H1 (cell line): ENCODE measurements at regions not wholly inside any gene's neighbourhood (a gene's known extent, or its start where the extent isn't known, plus 50 kb on each side); places are given as distances from the start of the nearest gene placed in this dataset.

ENCODE experiments used
- CTCF ChIA-PET: fragments of 300-600 bp; sonication (Branson Sonifier 250); formaldehyde crosslinking; loops from one replicate; lab custom pipeline; 2021; ENCODE audit not compliant: partially characterized antibody; lab: Charles Lee
- POLR2A ChIA-PET: fragments of 300-600 bp; sonication (Branson Sonifier 250); formaldehyde crosslinking; loops from one replicate; lab custom pipeline; 2021; ENCODE audit warnings: inconsistent platforms; ENCODE audit not compliant: partially characterized antibody; lab: Charles Lee
- DNase-seq, 2 experiments: peaks; one replicate each; pipeline versions ENCODE4 v3.0.0 to v3.0.0-alpha.2; 2010 to 2022; ENCODE audit warnings: low spot score in 2 of 2, low read depth in 1 of 2, mixed read lengths in 1 of 2
- FAIRE-seq: peaks from 2 replicates; lab custom pipeline; 2011; peaks lifted over from hg19 to GRCh38; lab: Jason Lieb, UNC
- H2AFZ ChIP-seq: 2 replicates; pipeline ENCODE4 v1.8.1; 2012; ENCODE audit warnings: low read length, inconsistent platforms
- H2AK5ac ChIP-seq: 2 replicates; pipeline ENCODE4 v1.6.1; 2013; ENCODE audit warnings: low read depth, low read length
- H2BK120ac ChIP-seq: replicated peaks from 2 replicates; pipeline ENCODE3; 2013; ENCODE audit warnings: low read depth, low read length, inconsistent platforms
- H2BK12ac ChIP-seq: 2 replicates; pipeline ENCODE4 v1.6.1; 2013; ENCODE audit warnings: low read depth, low read length
- H2BK15ac ChIP-seq: 2 replicates; pipeline ENCODE4 v1.6.1; 2013; ENCODE audit warnings: low read length
- H2BK20ac ChIP-seq: 2 replicates; pipeline ENCODE4 v1.6.1; 2013; ENCODE audit warnings: low read length
- H2BK5ac ChIP-seq: 2 replicates; pipeline ENCODE4 v1.6.1; 2013; ENCODE audit warnings: low read depth, low read length
- H3K14ac ChIP-seq: 2 replicates; pipeline ENCODE4 v1.6.1; 2013; ENCODE audit warnings: inconsistent platforms; ENCODE audit not compliant: insufficient read length
- H3K18ac ChIP-seq: 2 replicates; pipeline ENCODE4 v1.6.1; 2013; ENCODE audit warnings: low read length; ENCODE audit errors: extremely low read depth
- H3K23ac ChIP-seq: 2 replicates; pipeline ENCODE4 v1.6.1; 2013; ENCODE audit warnings: inconsistent platforms; ENCODE audit not compliant: insufficient read length
- H3K23me2 ChIP-seq: 2 replicates; pipeline ENCODE4 v1.6.1; 2013; ENCODE audit warnings: low read depth, low read length
- H3K27ac ChIP-seq: 2 replicates; pipeline ENCODE4 v1.6.1; 2011; ENCODE audit warnings: low read depth, low read length, inconsistent platforms
- H3K27me3 ChIP-seq, 4 experiments: replicated peaks in 1 of 4; 1 replicate in 1 of 4; 2 replicates in 3 of 4; pipeline versions ENCODE4 v1.6.1 to v1.8.1; 2011 to 2013; ENCODE audit warnings: low read length in 3 of 4, mild to moderate bottlenecking in 3 of 4, inconsistent platforms in 2 of 4, mixed read lengths in 2 of 4, moderate library complexity in 1 of 4; ENCODE audit not compliant: control insufficient read depth in 3 of 4, insufficient read depth in 3 of 4; ENCODE audit errors: extremely low read depth in 1 of 4
- H3K36me3 ChIP-seq, 4 experiments: 2 replicates each; pipeline versions ENCODE4 v1.6.1 to v1.8.1; 2011 to 2013; ENCODE audit warnings: mild to moderate bottlenecking in 4 of 4, low read length in 3 of 4, moderate library complexity in 2 of 4, control low read depth in 1 of 4, inconsistent platforms in 1 of 4; ENCODE audit not compliant: insufficient read depth in 4 of 4, control insufficient read depth in 2 of 4
- H3K4ac ChIP-seq: replicated peaks from 2 replicates; pipeline ENCODE3; 2013; ENCODE audit warnings: low read length, low read depth, mixed read lengths, inconsistent platforms; ENCODE audit not compliant: insufficient read length
- H3K4me1 ChIP-seq, 4 experiments: replicated peaks in 1 of 4; 1 replicate in 1 of 4; 2 replicates in 3 of 4; pipeline versions ENCODE4 v1.6.1 to v1.8.1; 2011 to 2013; ENCODE audit warnings: low read length in 3 of 4, inconsistent platforms in 2 of 4, mixed read lengths in 1 of 4; ENCODE audit not compliant: insufficient read depth in 4 of 4, control insufficient read depth in 3 of 4
- H3K4me2 ChIP-seq, 2 experiments: 2 replicates each; pipeline versions ENCODE4 v1.6.1 to v1.8.1; 2011 to 2013; ENCODE audit warnings: low read depth in 2 of 2, low read length in 2 of 2, control low read depth in 1 of 2, inconsistent platforms in 1 of 2, mild to moderate bottlenecking in 1 of 2; ENCODE audit not compliant: insufficient read depth in 1 of 2
- H3K4me3 ChIP-seq, 4 experiments: fragments of 200-600, 300-600 bp in 1 of 4; sonication (generic), shearing (Covaris generic), sonication (Bioruptor Twin) in 1 of 4; 2 replicates each; pipeline versions ENCODE4 v1.5.1 to v1.8.1; 2011 to 2016; ENCODE audit warnings: low read length in 4 of 4, low read depth in 3 of 4, control low read depth in 2 of 4, inconsistent platforms in 2 of 4, mild to moderate bottlenecking in 2 of 4, mixed read lengths in 1 of 4, moderate library complexity in 1 of 4; ENCODE audit not compliant: insufficient read depth in 2 of 4; ENCODE audit errors: extremely low read depth in 1 of 4
- H3K56ac ChIP-seq: replicated peaks from 2 replicates; pipeline ENCODE3; 2013; ENCODE audit warnings: low read depth, mild to moderate bottlenecking, mixed read lengths, low read length, inconsistent platforms; ENCODE audit not compliant: insufficient read length
- H3K79me1 ChIP-seq: 2 replicates; pipeline ENCODE4 v1.6.1; 2013; ENCODE audit warnings: low read depth, low read length, control low read depth
- H3K79me2 ChIP-seq, 2 experiments: 2 replicates each; pipeline versions ENCODE4 v1.6.1 to v1.8.1; 2012 to 2013; ENCODE audit warnings: low read length in 2 of 2, mild to moderate bottlenecking in 2 of 2, inconsistent platforms in 1 of 2; ENCODE audit not compliant: insufficient read depth in 2 of 2, control insufficient read depth in 1 of 2
- H3K9ac ChIP-seq, 4 experiments: replicated peaks in 1 of 4; 1 replicate in 1 of 4; 2 replicates in 3 of 4; pipeline versions ENCODE4 v1.6.1 to v1.8.1; 2011 to 2013; ENCODE audit warnings: low read depth in 3 of 4, low read length in 3 of 4, control low read depth in 2 of 4, mild to moderate bottlenecking in 2 of 4, moderate library complexity in 2 of 4, inconsistent platforms in 1 of 4; ENCODE audit errors: extremely low read depth in 1 of 4
- H3K9me3 ChIP-seq, 2 experiments: 2 replicates each; pipeline versions ENCODE4 v1.6.1 to v1.8.1; 2012 to 2013; ENCODE audit warnings: mild to moderate bottlenecking in 2 of 2, moderate library complexity in 2 of 2, control low read depth in 1 of 2, inconsistent platforms in 1 of 2, low read depth in 1 of 2, low read length in 1 of 2, mixed read lengths in 1 of 2; ENCODE audit not compliant: insufficient read depth in 2 of 2
- H4K20me1 ChIP-seq, 2 experiments: replicated peaks in 1 of 2; 2 replicates each; pipeline versions ENCODE3 to v1.8.1; 2011 to 2013; ENCODE audit warnings: inconsistent platforms in 2 of 2, low read length in 2 of 2, mild to moderate bottlenecking in 1 of 2; ENCODE audit not compliant: insufficient read depth in 2 of 2, control insufficient read depth in 1 of 2
- H4K5ac ChIP-seq: 2 replicates; pipeline ENCODE4 v1.6.1; 2013; ENCODE audit warnings: low read length, low read depth, mixed read lengths, inconsistent platforms; ENCODE audit not compliant: insufficient read length
- H4K8ac ChIP-seq: 2 replicates; pipeline ENCODE4 v1.8.0; 2013; ENCODE audit warnings: mild to moderate bottlenecking, moderate library complexity, low read length, inconsistent platforms; ENCODE audit not compliant: insufficient read depth; ENCODE audit errors: extremely low read depth
- H4K91ac ChIP-seq: replicated peaks from 2 replicates; pipeline ENCODE3; 2013; ENCODE audit warnings: low read length, mixed read lengths, inconsistent platforms; ENCODE audit not compliant: insufficient read length
- BRCA1 ChIP-seq: IDR thresholded peaks from 2 replicates; pipeline ENCODE4 v1.6.1; 2012; ENCODE audit warnings: low read depth, low read length, improper control_type of control experiment
- CTBP2 ChIP-seq: IDR thresholded peaks from 2 replicates; pipeline ENCODE4 v1.7.0; 2011; ENCODE audit warnings: borderline replicate concordance, mild to moderate bottlenecking, moderate library complexity, mixed read lengths, low read length; ENCODE audit not compliant: insufficient read depth, insufficient read length
- FOSL1 ChIP-seq: IDR thresholded peaks from 2 replicates; pipeline ENCODE4 v1.6.1; 2011; ENCODE audit warnings: mild to moderate bottlenecking, low read depth, low read length, moderate library complexity; ENCODE audit not compliant: insufficient read depth
- GTF2F1 ChIP-seq: IDR thresholded peaks from 2 replicates; pipeline ENCODE4 v1.6.1; 2012; ENCODE audit warnings: low read depth, low read length, improper control_type of control experiment, borderline replicate concordance
- HDAC2 ChIP-seq, 2 experiments: fragments of 300-600 bp in 1 of 2; sonication (generic) in 1 of 2; IDR thresholded peaks; 2 replicates each; pipeline ENCODE4 v1.6.1; 2011 to 2012; ENCODE audit warnings: low read depth in 2 of 2, low read length in 2 of 2, mild to moderate bottlenecking in 2 of 2, moderate library complexity in 2 of 2, borderline replicate concordance in 1 of 2, inconsistent platforms in 1 of 2
- JUN ChIP-seq: IDR thresholded peaks from 2 replicates; pipeline ENCODE4 v1.6.1; 2011; ENCODE audit warnings: low read depth, mild to moderate bottlenecking, improper control_type of control experiment, low read length
- NANOG ChIP-seq: IDR thresholded peaks from 2 replicates; pipeline ENCODE4 v1.6.1; 2011; ENCODE audit warnings: low read length, low read depth, mild to moderate bottlenecking, inconsistent platforms; ENCODE audit not compliant: insufficient read depth, poor library complexity, severe bottlenecking
- RAD21 ChIP-seq, 2 experiments: IDR thresholded peaks in 1 of 2; conservative IDR thresholded peaks in 1 of 2; 2 replicates each; pipeline ENCODE4 v1.6.1; 2011; ENCODE audit warnings: low read depth in 2 of 2, low read length in 2 of 2, improper control_type of control experiment in 1 of 2, inconsistent platforms in 1 of 2, mild to moderate bottlenecking in 1 of 2, moderate library complexity in 1 of 2
- SP2 ChIP-seq: IDR thresholded peaks from 2 replicates; pipeline ENCODE4 v1.6.1; 2012; ENCODE audit warnings: mild to moderate bottlenecking, low read length, inconsistent platforms
- SUZ12 ChIP-seq: fragments of 200-600 bp; sonication (generic); IDR thresholded peaks from 2 replicates; pipeline ENCODE4 v1.6.1; 2012; ENCODE audit warnings: mild to moderate bottlenecking, inconsistent platforms, low read length, moderate library complexity, mixed read lengths
- TAF7 ChIP-seq: optimal IDR thresholded peaks from 2 replicates; pipeline ENCODE3; 2011; ENCODE audit warnings: low read depth, mild to moderate bottlenecking, inconsistent platforms, low read length, moderate library complexity, borderline replicate concordance
- WGBS, 2 experiments: shearing (Covaris generic) in 1 of 2; methylation state at CpG; one replicate each; pipeline versions ENCODE4 v1.1.6 to v1.1.7; 2013 to 2015; ENCODE audit warnings: low lambda C conversion rate in 2 of 2, mixed read lengths in 2 of 2, inconsistent platforms in 1 of 2, low coverage in 1 of 2, missing lambda C conversion rate in 1 of 2; ENCODE audit not compliant: insufficient replicate concordance in 2 of 2, insufficient coverage in 1 of 2, insufficient read length in 1 of 2; ENCODE audit errors: extremely low coverage in 1 of 2, missing lambda C conversion rate in 1 of 2; 5-methylcytosine and 5-hydroxymethylcytosine counted together

DNA sequence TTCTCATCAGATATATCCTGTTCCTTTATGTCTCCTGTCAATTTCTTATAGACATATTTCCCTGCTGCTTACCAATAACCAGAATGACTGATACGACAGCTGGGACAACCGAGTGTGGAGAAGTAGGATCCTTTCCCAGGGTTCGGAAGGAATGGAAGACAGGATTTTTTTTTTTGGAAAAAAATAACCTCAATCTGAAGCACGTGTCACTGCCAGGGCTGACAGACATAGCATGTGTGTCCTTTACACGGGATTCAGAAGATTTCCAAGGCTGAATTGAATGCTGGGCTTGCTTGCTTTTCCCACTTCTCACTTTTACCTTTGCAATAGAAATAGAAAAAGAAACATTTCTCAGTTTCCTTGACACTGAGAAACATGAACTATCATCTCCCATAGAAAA lies 245.7 kb downstream of the GRIN2B start:
- no peaks in the 10 kb centered on the region for H3K79me1 ChIP-seq
- H3K23ac ChIP-seq = no peak overlapping the region
- no peaks in the 10 kb centered on the region for H4K20me1 ChIP-seq
- DNase-seq (no peak), FAIRE-seq (no peak)
- no peak overlapping the region for H3K27ac ChIP-seq
- H2BK5ac ChIP-seq = no peak overlapping the region
- H3K9ac ChIP-seq = no peak overlapping the region
- no peaks in the 10 kb centered on the region for H3K9me3 ChIP-seq
- POLR2A ChIA-PET = no interaction called here
- H3K4me1 ChIP-seq = no peaks in the 10 kb centered on the region
- CTCF ChIA-PET = interaction anchor here (1.7 kb wide), 1 partner anchor 128 kb away, joined by 5 read pairs; no protein-coding TSS in a partner anchor
- no peak overlapping the region for H3K18ac ChIP-seq
- H2BK12ac ChIP-seq = no peak overlapping the region
- no peaks in the 10 kb centered on the region for H3K79me2 ChIP-seq
- H3K23me2 ChIP-seq = no peaks in the 10 kb centered on the region; the same call in 1 of the 2 replicates
- H3K4me3 ChIP-seq = no peak overlapping the region
- peaks cover 4 to 16% (median 6%) of the 10 kb centered on the region in 4 experiments for H3K27me3 ChIP-seq
- H4K91ac ChIP-seq = no peak overlapping the region
- H3K4me2 ChIP-seq = no peak overlapping the region
- H2AFZ ChIP-seq = no peak overlapping the region
- no peak overlapping the region for H4K8ac ChIP-seq
- H3K56ac ChIP-seq = no peak overlapping the region
- H2BK120ac ChIP-seq = no peak overlapping the region
- no peak overlapping the region for H4K5ac ChIP-seq
- no peak overlapping the region for H3K4ac ChIP-seq
- H2BK20ac ChIP-seq = no peak overlapping the region
- H3K14ac ChIP-seq = no peak overlapping the region
- WGBS, 2 experiments = 90% methylated on average over 5 of the region's 5 CpGs; no CpG with 5 or more reads in 1 of the 2 experiments
- no peak overlapping the region for H2BK15ac ChIP-seq
- no peaks in the 10 kb centered on the region for H3K36me3 ChIP-seq
- H2AK5ac ChIP-seq = no peak overlapping the region
- TF ChIP-seq FOSL1 (no peak), SP2 (no peak), RAD21 (IDR thresholded peaks at IDR 0.05 in 1 of 2, conservative IDR thresholded peaks at IDR 0.05 in 1 of 2; ENCODE audit: low read depth in 2 of 2, low read length in 2 of 2) (no peak), CTBP2 (no peak), GTF2F1 (no peak), BRCA1 (no peak), TAF7 (no peak), NANOG (no peak), SUZ12 (no peak), JUN (no peak), HDAC2 (IDR thresholded peaks at IDR 0.05; ENCODE audit: borderline replicate concordance in 1 of 2, low read depth in 2 of 2, low read length in 2 of 2) (no peak)
